ENCODE measurements at regions not wholly inside any gene's neighbourhood (a gene's known extent, or its start where the extent isn't known, plus 50 kb on each side); places are given as distances from the start of the nearest gene placed in this dataset.

GRCh38 chr12:59839514-59839913 lies 243.7 kb downstream of the SLC16A7 start:
- DNase-seq: peak in 1 of 4 experiments; percentile 1

GRCh38 chr12:59843260-59843843 lies 247.5 kb downstream of the SLC16A7 start:
- DNase-seq: no peak

GRCh38 chr12:59844750-59845149 lies 248.9 kb downstream of the SLC16A7 start:
- DNase-seq: no peak

- no peak for DNase-seq
These were observed 249.5 kb downstream of the SLC16A7 start for GRCh38 chr12:59845293-59845692.

- DNase-seq: no peak
These were observed 251.3 kb downstream of the SLC16A7 start for GRCh38 chr12:59847127-59847526.

- no peak for DNase-seq
These were observed 254.4 kb downstream of the SLC16A7 start for GRCh38 chr12:59850268-59850667.

GRCh38 chr12:59858508-59859170 lies 262.8 kb downstream of the SLC16A7 start:
- no peak for DNase-seq

- DNase-seq: no peak
These were observed 263.3 kb downstream of the SLC16A7 start for GRCh38 chr12:59859171-59859510.

GRCh38 chr12:59861635-59862034 lies 265.8 kb downstream of the SLC16A7 start:
- DNase-seq: no peak

- no peak for DNase-seq
These were observed 271.2 kb downstream of the SLC16A7 start for GRCh38 chr12:59867055-59867454.

GRCh38 chr12:59867689-59868088 lies 271.9 kb downstream of the SLC16A7 start:
- no peak for DNase-seq

- no peak for DNase-seq
These were observed 275.9 kb downstream of the SLC16A7 start for GRCh38 chr12:59871779-59872178.

GRCh38 chr12:59873136-59873535 lies 277.3 kb downstream of the SLC16A7 start:
- DNase-seq: no peak

- DNase-seq: peak; percentile 4 to 59 (median 24)
These were observed 279.0 kb downstream of the SLC16A7 start for GRCh38 chr12:59874781-59875180.

- DNase-seq: no peak
These were observed 290.4 kb downstream of the SLC16A7 start for GRCh38 chr12:59886131-59886733.

GRCh38 chr12:59887178-59887577 lies 291.3 kb downstream of the SLC16A7 start:
- no peak for DNase-seq

GRCh38 chr12:59890896-59891579 lies 295.2 kb downstream of the SLC16A7 start:
- no peak for DNase-seq

- no peak for DNase-seq
These were observed 299.4 kb downstream of the SLC16A7 start for GRCh38 chr12:59895166-59895775.

GRCh38 chr12:59904874-59905521 lies 309.2 kb downstream of the SLC16A7 start:
- DNase-seq: no peak

- DNase-seq: no peak
These were observed 315.7 kb downstream of the SLC16A7 start for GRCh38 chr12:59911516-59911915.

GRCh38 chr12:59916988-59917387 lies 321.2 kb downstream of the SLC16A7 start:
- no peak for DNase-seq

- no peak for DNase-seq
These were observed 331.2 kb downstream of the SLC16A7 start for GRCh38 chr12:59927032-59927431.

GRCh38 chr12:59928416-59928815 lies 332.6 kb downstream of the SLC16A7 start:
- DNase-seq: no peak
